NOMO-1 treated with dmso at 0.1 percent for 144 hours (cell line): ENCODE measurements at regions not wholly inside any gene's neighbourhood (a gene's known extent, or its start where the extent isn't known, plus 50 kb on each side); places are given as distances from the start of the nearest gene placed in this dataset.
"Not testable (repeated sequence)": the region's sequence is repeated elsewhere in the genome, so short reads cannot be mapped to it uniquely, and the experiment has no call there.

Experiments used
- DNase-seq: peaks from one replicate; lab custom pipeline; 2025; ENCODE audit not compliant: unreplicated experiment; lab: John Stamatoyannopoulos, UW

GRCh38 chrX:34576864-34577263 is 80.2 kb downstream of the TMEM47 start:
- DNase-seq: no peak

- no peak for DNase-seq
These were observed 91.1 kb downstream of the TMEM47 start for GRCh38 chrX:34565981-34566380.

GRCh38 chrX:34563804-34564203 is 93.3 kb downstream of the TMEM47 start:
- no peak for DNase-seq

- DNase-seq: no peak
These were observed 94.0 kb downstream of the TMEM47 start for GRCh38 chrX:34563061-34563460.

- no peak for DNase-seq
These were observed 95.1 kb downstream of the TMEM47 start for GRCh38 chrX:34562006-34562405.

- no peak for DNase-seq
These were observed 96.9 kb downstream of the TMEM47 start for GRCh38 chrX:34560180-34560579.

- no peak for DNase-seq
These were observed 97.8 kb downstream of the TMEM47 start for GRCh38 chrX:34559325-34559724.

- DNase-seq: no peak
These were observed 99.4 kb downstream of the TMEM47 start for GRCh38 chrX:34557733-34558132.

GRCh38 chrX:34555481-34555880 is 101.6 kb downstream of the TMEM47 start:
- no peak for DNase-seq

- no peak for DNase-seq
These were observed 110.7 kb downstream of the TMEM47 start for GRCh38 chrX:34546366-34546765.

- DNase-seq: no peak
These were observed 129.0 kb downstream of the TMEM47 start for GRCh38 chrX:34528081-34528480.

GRCh38 chrX:34521563-34521962 is 135.5 kb downstream of the TMEM47 start:
- no peak for DNase-seq

- no peak for DNase-seq
These were observed 147.7 kb downstream of the TMEM47 start for GRCh38 chrX:34509394-34509793.

GRCh38 chrX:34503119-34503518 is 154.0 kb downstream of the TMEM47 start:
- no peak for DNase-seq

GRCh38 chrX:34493086-34493485 is 164.0 kb downstream of the TMEM47 start:
- no peak for DNase-seq

GRCh38 chrX:34491126-34491525 is 166.0 kb downstream of the TMEM47 start:
- DNase-seq: no peak

- no peak for DNase-seq
These were observed 169.7 kb downstream of the TMEM47 start for GRCh38 chrX:34487364-34487763.

GRCh38 chrX:34483980-34484379 is 173.1 kb downstream of the TMEM47 start:
- DNase-seq: no peak

- DNase-seq: no peak
These were observed 186.6 kb downstream of the TMEM47 start for GRCh38 chrX:34470507-34470906.

- no peak for DNase-seq
These were observed 189.6 kb downstream of the TMEM47 start for GRCh38 chrX:34467437-34467836.

- not testable (repeated sequence) for DNase-seq
These were observed 193.9 kb downstream of the TMEM47 start for GRCh38 chrX:34463220-34463619.

GRCh38 chrX:34457850-34458249 is 199.2 kb downstream of the TMEM47 start:
- not testable (repeated sequence) for DNase-seq

- DNase-seq: no peak
These were observed 219.5 kb downstream of the TMEM47 start for GRCh38 chrX:34437586-34437985.

- DNase-seq: no peak
These were observed 230.8 kb downstream of the TMEM47 start for GRCh38 chrX:34426334-34426733.
